SK-N-SH (cell line): ENCODE measurements at regions not wholly inside any gene's neighbourhood (a gene's known extent, or its start where the extent isn't known, plus 50 kb on each side); places are given as distances from the start of the nearest gene placed in this dataset.

Source experiments
- EZH2phosphoT487 ChIP-seq: fragments of 200-600 bp; sonication (generic); IDR thresholded peaks from 2 replicates; pipeline ENCODE4 v1.6.1; 2017; ENCODE audit warnings: low read depth, mixed run types, mild to moderate bottlenecking, antibody characterized with exemption, moderate library complexity, borderline replicate concordance
- MXI1 ChIP-seq: IDR thresholded peaks from 2 replicates; pipeline ENCODE4 v1.6.1; 2012; ENCODE audit warnings: mild to moderate bottlenecking, low read depth, low read length, improper control_type of control experiment
- NFIC ChIP-seq: IDR thresholded peaks from 2 replicates; pipeline ENCODE4 v1.4.0; 2012; ENCODE audit warnings: borderline replicate concordance
- POLR2AphosphoS5 ChIP-seq: IDR thresholded peaks from 2 replicates; pipeline ENCODE4 v1.6.1; 2012; ENCODE audit warnings: low read depth, low read length
- RAD21 ChIP-seq: IDR thresholded peaks from 2 replicates; pipeline ENCODE4 v1.6.1; 2012; ENCODE audit warnings: mild to moderate bottlenecking, low read length
- SIN3A ChIP-seq: IDR thresholded peaks from 2 replicates; pipeline ENCODE4 v1.6.1; 2012; ENCODE audit warnings: low read depth, mild to moderate bottlenecking, low read length, moderate library complexity, borderline replicate concordance
- USF2 ChIP-seq: fragments of 150-350 bp; IDR thresholded peaks from 2 replicates; pipeline ENCODE4 v1.6.1; 2017; ENCODE audit warnings: antibody characterized with exemption, low read length, low read depth, borderline replicate concordance
- ZBTB33 ChIP-seq: IDR thresholded peaks from 2 replicates; pipeline ENCODE4 v1.4.0; 2012; ENCODE audit warnings: low read depth, borderline replicate concordance
- TF ChIP-seq, protein P1 (sequence below): fragments of 200-600 bp; sonication (generic); IDR thresholded peaks from 2 replicates; pipeline ENCODE4 v1.6.1; 2017; ENCODE audit warnings: antibody characterized with exemption, mild to moderate bottlenecking, moderate library complexity
- TF ChIP-seq, protein P2 (sequence below): IDR thresholded peaks from 2 replicates; pipeline ENCODE4 v1.4.0; 2012; ENCODE audit warnings: low read depth

GRCh38 chr2:145777297-145777696 lies 1257.4 kb upstream of the ZEB2 start:
- TF ChIP-seq USF2 (no peak), NFIC (no peak), POLR2AphosphoS5 (no peak), EZH2phosphoT487 (no peak), ZBTB33 (no peak), RAD21 (no peak), SIN3A (no peak), MXI1 (no peak)
- TF ChIP-seq, protein P1, sequence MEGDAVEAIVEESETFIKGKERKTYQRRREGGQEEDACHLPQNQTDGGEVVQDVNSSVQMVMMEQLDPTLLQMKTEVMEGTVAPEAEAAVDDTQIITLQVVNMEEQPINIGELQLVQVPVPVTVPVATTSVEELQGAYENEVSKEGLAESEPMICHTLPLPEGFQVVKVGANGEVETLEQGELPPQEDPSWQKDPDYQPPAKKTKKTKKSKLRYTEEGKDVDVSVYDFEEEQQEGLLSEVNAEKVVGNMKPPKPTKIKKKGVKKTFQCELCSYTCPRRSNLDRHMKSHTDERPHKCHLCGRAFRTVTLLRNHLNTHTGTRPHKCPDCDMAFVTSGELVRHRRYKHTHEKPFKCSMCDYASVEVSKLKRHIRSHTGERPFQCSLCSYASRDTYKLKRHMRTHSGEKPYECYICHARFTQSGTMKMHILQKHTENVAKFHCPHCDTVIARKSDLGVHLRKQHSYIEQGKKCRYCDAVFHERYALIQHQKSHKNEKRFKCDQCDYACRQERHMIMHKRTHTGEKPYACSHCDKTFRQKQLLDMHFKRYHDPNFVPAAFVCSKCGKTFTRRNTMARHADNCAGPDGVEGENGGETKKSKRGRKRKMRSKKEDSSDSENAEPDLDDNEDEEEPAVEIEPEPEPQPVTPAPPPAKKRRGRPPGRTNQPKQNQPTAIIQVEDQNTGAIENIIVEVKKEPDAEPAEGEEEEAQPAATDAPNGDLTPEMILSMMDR, result no peak
- TF ChIP-seq, protein P2, sequence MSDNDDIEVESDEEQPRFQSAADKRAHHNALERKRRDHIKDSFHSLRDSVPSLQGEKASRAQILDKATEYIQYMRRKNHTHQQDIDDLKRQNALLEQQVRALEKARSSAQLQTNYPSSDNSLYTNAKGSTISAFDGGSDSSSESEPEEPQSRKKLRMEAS, result no peak
